OCI-LY3 (cell line): ENCODE measurements at regions not wholly inside any gene's neighbourhood (a gene's known extent, or its start where the extent isn't known, plus 50 kb on each side); places are given as distances from the start of the nearest gene placed in this dataset.

Experiments
- CTCF ChIP-seq: fragments of 200-600, 300-600 bp; sonication (generic); IDR thresholded peaks from 2 replicates; pipeline ENCODE4 v1.5.1; 2014; ENCODE audit warnings: antibody characterized with exemption, low read length, low read depth
- EZH2phosphoT487 ChIP-seq: fragments of 200-600 bp; shearing (Covaris generic); IDR thresholded peaks from 2 replicates; pipeline ENCODE4 v1.6.1; 2018; ENCODE audit warnings: antibody characterized with exemption, mixed run types, low read depth

- no peak for TF ChIP-seq CTCF
- TF ChIP-seq EZH2phosphoT487 = no peak
These were observed 857.6 kb downstream of the TLE1 start for GRCh38 chr9:80831751-80832150.
